ENCODE measurements at regions not wholly inside any gene's neighbourhood (a gene's known extent, or its start where the extent isn't known, plus 50 kb on each side); places are given as distances from the start of the nearest gene placed in this dataset.

DNA sequence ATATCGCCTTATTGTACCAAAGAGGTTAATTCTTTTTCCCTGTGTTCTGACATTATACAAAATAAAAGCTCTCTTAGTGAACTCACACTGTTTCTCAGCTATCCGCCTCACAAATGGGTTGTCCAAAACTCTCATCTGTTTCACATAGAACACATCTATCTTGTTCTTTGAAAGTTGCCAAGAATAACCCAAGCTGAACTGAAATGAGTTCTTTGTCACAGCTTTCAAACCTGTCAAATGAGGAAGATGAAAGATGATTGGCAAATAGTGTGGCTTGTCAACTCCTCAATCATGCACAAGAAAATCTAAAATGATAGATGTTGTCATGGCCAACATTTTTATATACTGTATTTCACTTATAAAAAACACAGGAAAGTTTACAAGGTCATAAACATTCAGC is 168.1 kb upstream of the OSTN start:
- Histone ChIP-seq H4K5ac (ENCODE audit: insufficient read length, low read depth, low read length) (no peak overlapping the region), H2BK120ac (ENCODE audit: low read depth, low read length, poor library complexity, severe bottlenecking) (no peak overlapping the region), H3K14ac (ENCODE audit: insufficient read depth, low read length) (no peak overlapping the region), H2BK12ac (ENCODE audit: insufficient read length, low read depth, low read length) (no peak overlapping the region), H4K8ac (replicated peaks; ENCODE audit: insufficient read length, low read depth, low read length) (no peak overlapping the region), H2BK5ac (ENCODE audit: insufficient read length, low read length) (no peak overlapping the region), H3K56ac (ENCODE audit: insufficient read length, low read depth, low read length) (no peak overlapping the region), H3K23ac (ENCODE audit: insufficient read length, low read depth, low read length) (no peak overlapping the region), H3K23me2 (ENCODE audit: insufficient read length, low read depth, low read length, poor library complexity, severe bottlenecking) (no peaks in the 10 kb centered on the region), H4K20me1 (ENCODE audit: control insufficient read depth, insufficient read depth, insufficient read length) (no peaks in the 10 kb centered on the region), H3K79me1 (ENCODE audit: insufficient read depth, low read depth, low read length, poor library complexity, severe bottlenecking) (no peaks in the 10 kb centered on the region), H4K91ac (ENCODE audit: insufficient read length, low read depth, low read length) (no peak overlapping the region), H2BK15ac (ENCODE audit: low read depth, low read length) (no peak overlapping the region), H3K79me2 (ENCODE audit: insufficient read depth, low read length) (no peaks in the 10 kb centered on the region), H3K4me2 (ENCODE audit: insufficient read depth, insufficient read length, low read length) (no peak overlapping the region), H3K9me3 (ENCODE audit: control insufficient read depth, low read depth, low read length) (no peaks in the 10 kb centered on the region), H3K9ac (ENCODE audit: extremely low read depth, insufficient read length, low read length) (no peak overlapping the region), H2BK20ac (ENCODE audit: low read depth, low read length, poor library complexity, severe bottlenecking) (no peak overlapping the region), H2AK5ac (ENCODE audit: insufficient read length, low read length) (no peak overlapping the region), H3K27me3 (ENCODE audit: insufficient read depth, low read length) (no peaks in the 10 kb centered on the region), H3T11ph (ENCODE audit: low read length) (no peak overlapping the region), H2AFZ (ENCODE audit: low read length) (no peak overlapping the region), H3K18ac (ENCODE audit: insufficient read length, low read depth, low read length) (no peak overlapping the region), H3K4me1 (ENCODE audit: insufficient read depth, low read length) (no peaks in the 10 kb centered on the region), H3K27ac (ENCODE audit: insufficient read length, low read depth, low read length) (no peak overlapping the region), H3K4ac (ENCODE audit: low read depth, low read length) (no peak overlapping the region)
- no CpG with 5 or more reads among the region's 2 CpGs for WGBS (ENCODE audit: extremely low coverage, insufficient read length, low lambda C conversion rate)
- no peaks in the 10 kb centered on the region for H3K36me3 Mint-ChIP-seq (ENCODE audit: insufficient read depth in 1 of 3, low read depth in 3 of 3)
- no peak overlapping the region for H3K27ac Mint-ChIP-seq
- DNase-seq: no peak
- no peaks in the 10 kb centered on the region for H3K4me1 Mint-ChIP-seq
- no peak overlapping the region for H3K4me3 Mint-ChIP-seq
- TF ChIP-seq, protein P1, sequence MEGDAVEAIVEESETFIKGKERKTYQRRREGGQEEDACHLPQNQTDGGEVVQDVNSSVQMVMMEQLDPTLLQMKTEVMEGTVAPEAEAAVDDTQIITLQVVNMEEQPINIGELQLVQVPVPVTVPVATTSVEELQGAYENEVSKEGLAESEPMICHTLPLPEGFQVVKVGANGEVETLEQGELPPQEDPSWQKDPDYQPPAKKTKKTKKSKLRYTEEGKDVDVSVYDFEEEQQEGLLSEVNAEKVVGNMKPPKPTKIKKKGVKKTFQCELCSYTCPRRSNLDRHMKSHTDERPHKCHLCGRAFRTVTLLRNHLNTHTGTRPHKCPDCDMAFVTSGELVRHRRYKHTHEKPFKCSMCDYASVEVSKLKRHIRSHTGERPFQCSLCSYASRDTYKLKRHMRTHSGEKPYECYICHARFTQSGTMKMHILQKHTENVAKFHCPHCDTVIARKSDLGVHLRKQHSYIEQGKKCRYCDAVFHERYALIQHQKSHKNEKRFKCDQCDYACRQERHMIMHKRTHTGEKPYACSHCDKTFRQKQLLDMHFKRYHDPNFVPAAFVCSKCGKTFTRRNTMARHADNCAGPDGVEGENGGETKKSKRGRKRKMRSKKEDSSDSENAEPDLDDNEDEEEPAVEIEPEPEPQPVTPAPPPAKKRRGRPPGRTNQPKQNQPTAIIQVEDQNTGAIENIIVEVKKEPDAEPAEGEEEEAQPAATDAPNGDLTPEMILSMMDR (conservative IDR thresholded peaks at IDR 0.05): no peak
- H3K27me3 Mint-ChIP-seq (ENCODE audit: low read depth): no peaks in the 10 kb centered on the region
- H3K9me3 Mint-ChIP-seq: no peaks in the 10 kb centered on the region

Measured in H9 (cell line).